ENCODE measurements at regions not wholly inside any gene's neighbourhood (a gene's known extent, or its start where the extent isn't known, plus 50 kb on each side); places are given as distances from the start of the nearest gene placed in this dataset.

DNA sequence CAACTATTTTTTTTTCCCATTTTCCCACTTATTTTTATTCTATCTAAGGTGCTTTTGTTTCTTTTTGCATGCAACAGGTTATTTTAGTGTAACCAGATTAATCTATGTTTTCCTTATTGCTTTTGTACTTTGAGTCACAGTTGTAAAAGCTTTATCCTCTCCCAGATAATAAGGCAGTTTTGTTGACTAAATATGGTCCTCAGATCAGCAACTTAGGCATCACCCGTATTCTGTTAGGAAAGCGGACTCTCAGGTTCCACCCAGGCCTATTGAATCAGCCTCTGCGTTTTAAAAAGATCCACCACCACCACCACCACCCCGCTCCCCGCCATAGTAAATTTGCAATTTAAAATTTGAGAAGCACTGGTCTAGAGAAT is 58.6 kb upstream of the USP9X start:
- no peaks in the 10 kb centered on the region for H4K20me1 ChIP-seq (ENCODE audit: control insufficient read depth, insufficient read depth, low read length, poor library complexity, severe bottlenecking)
- H2AFZ ChIP-seq (ENCODE audit: insufficient read depth, low read depth, low read length, poor library complexity, severe bottlenecking): no peak overlapping the region
- ChIA-PET POLR2A (no interaction called here), CTCF (no interaction called here)
- no peak overlapping the region for H3K4me3 ChIP-seq (ENCODE audit: control extremely low read depth in 1 of 5, extremely low read depth in 1 of 5, insufficient read depth in 1 of 5, low read depth in 2 of 5, low read length in 4 of 5)
- DNase-seq: no peak
- no peaks in the 10 kb centered on the region for H3K4me1 ChIP-seq (ENCODE audit: control insufficient read depth in 2 of 2, insufficient read depth in 2 of 2, low read length in 2 of 2)
- 100% methylated on average over 1 of the region's 5 CpGs for WGBS (ENCODE audit: insufficient coverage)
- H3K4me2 ChIP-seq (replicated peaks; ENCODE audit: low read depth, low read length, poor library complexity, severe bottlenecking): no peak overlapping the region
- ATAC-seq (ENCODE audit: low read depth): no peak
- H3K27me3 ChIP-seq (replicated peaks in 1 of 4; ENCODE audit: control extremely low read depth in 1 of 4, control insufficient read depth in 3 of 4, insufficient read depth in 4 of 4, low read length in 3 of 4): peaks cover 0 to 3% (median 0%) of the 10 kb centered on the region in 4 experiments
- no peaks in the 10 kb centered on the region for H3K36me3 ChIP-seq (replicated peaks in 1 of 2; ENCODE audit: control extremely low read depth in 1 of 2, control insufficient read depth in 1 of 2, extremely low read depth in 1 of 2, insufficient read depth in 2 of 2, low read length in 1 of 2)
- H3K27ac Mint-ChIP-seq: no peak overlapping the region
- H3K9me3 ChIP-seq (ENCODE audit: control extremely low read depth in 1 of 3, control insufficient read depth in 2 of 3, insufficient read depth in 1 of 3, low read length in 2 of 3): no peaks in the 10 kb centered on the region
- H3K9me3 Mint-ChIP-seq (ENCODE audit: insufficient read depth): no peaks in the 10 kb centered on the region
- no peak overlapping the region for H3K4me3 Mint-ChIP-seq
- H3K27me3 Mint-ChIP-seq: peaks cover 3% of the 10 kb centered on the region
- no peak overlapping the region for H3K27ac ChIP-seq (ENCODE audit: low read length in 2 of 2)
- H3K79me2 ChIP-seq (ENCODE audit: control insufficient read depth, insufficient read depth, low read length): no peaks in the 10 kb centered on the region
- H3K9ac ChIP-seq (ENCODE audit: low read length): no peak overlapping the region
- H3K4me1 Mint-ChIP-seq: no peaks in the 10 kb centered on the region
- TF ChIP-seq, protein P1, sequence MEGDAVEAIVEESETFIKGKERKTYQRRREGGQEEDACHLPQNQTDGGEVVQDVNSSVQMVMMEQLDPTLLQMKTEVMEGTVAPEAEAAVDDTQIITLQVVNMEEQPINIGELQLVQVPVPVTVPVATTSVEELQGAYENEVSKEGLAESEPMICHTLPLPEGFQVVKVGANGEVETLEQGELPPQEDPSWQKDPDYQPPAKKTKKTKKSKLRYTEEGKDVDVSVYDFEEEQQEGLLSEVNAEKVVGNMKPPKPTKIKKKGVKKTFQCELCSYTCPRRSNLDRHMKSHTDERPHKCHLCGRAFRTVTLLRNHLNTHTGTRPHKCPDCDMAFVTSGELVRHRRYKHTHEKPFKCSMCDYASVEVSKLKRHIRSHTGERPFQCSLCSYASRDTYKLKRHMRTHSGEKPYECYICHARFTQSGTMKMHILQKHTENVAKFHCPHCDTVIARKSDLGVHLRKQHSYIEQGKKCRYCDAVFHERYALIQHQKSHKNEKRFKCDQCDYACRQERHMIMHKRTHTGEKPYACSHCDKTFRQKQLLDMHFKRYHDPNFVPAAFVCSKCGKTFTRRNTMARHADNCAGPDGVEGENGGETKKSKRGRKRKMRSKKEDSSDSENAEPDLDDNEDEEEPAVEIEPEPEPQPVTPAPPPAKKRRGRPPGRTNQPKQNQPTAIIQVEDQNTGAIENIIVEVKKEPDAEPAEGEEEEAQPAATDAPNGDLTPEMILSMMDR (IDR thresholded peaks at IDR 0.05): no peak
- TF ChIP-seq EZH2 (IDR thresholded peaks at IDR 0.05; ENCODE audit: borderline replicate concordance, insufficient read depth, low read depth, low read length, poor library complexity, severe bottlenecking): no peak
- intact Hi-C loops (cut with micrococcal nuclease): no loop called here

DNA sequence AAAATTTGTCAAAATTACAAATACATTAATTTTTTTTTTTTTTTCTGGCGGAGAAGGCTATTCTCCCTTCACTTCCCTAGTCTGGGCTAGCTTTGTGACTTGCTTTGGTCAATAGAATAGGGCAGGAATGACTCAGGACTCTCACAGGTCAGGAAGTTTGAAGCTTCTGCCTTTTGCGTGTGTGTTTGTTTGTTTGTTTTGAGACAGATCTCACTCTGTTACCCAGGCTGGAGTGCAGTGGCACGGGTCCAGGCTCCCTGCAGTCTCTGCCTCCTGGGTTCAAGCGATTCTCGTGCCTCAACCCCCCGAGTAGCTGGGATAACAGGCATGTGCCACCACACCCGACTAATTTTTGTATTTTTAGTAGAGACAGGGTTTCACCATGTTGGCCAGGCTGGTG is 55.9 kb upstream of the USP9X start:
- Histone ChIP-seq H3K9me3 (ENCODE audit: control extremely low read depth in 1 of 3, control insufficient read depth in 2 of 3, insufficient read depth in 1 of 3, low read length in 2 of 3) (no peaks in the 10 kb centered on the region), H3K36me3 (replicated peaks in 1 of 2; ENCODE audit: control extremely low read depth in 1 of 2, control insufficient read depth in 1 of 2, extremely low read depth in 1 of 2, insufficient read depth in 2 of 2, low read length in 1 of 2) (no peaks in the 10 kb centered on the region), H3K79me2 (ENCODE audit: control insufficient read depth, insufficient read depth, low read length) (no peaks in the 10 kb centered on the region), H4K20me1 (ENCODE audit: control insufficient read depth, insufficient read depth, low read length, poor library complexity, severe bottlenecking) (no peaks in the 10 kb centered on the region), H3K4me1 (ENCODE audit: control insufficient read depth in 2 of 2, insufficient read depth in 2 of 2, low read length in 2 of 2) (no peaks in the 10 kb centered on the region), H3K27me3 (replicated peaks in 1 of 4; ENCODE audit: control extremely low read depth in 1 of 4, control insufficient read depth in 3 of 4, insufficient read depth in 4 of 4, low read length in 3 of 4) (peaks cover 0 to 3% (median 0%) of the 10 kb centered on the region in 4 experiments), H3K27ac (ENCODE audit: low read length in 2 of 2) (no peak overlapping the region), H3K4me3 (ENCODE audit: control extremely low read depth in 1 of 5, extremely low read depth in 1 of 5, insufficient read depth in 1 of 5, low read depth in 2 of 5, low read length in 4 of 5) (no peak overlapping the region), H3K4me2 (replicated peaks; ENCODE audit: low read depth, low read length, poor library complexity, severe bottlenecking) (no peak overlapping the region), H3K9ac (ENCODE audit: low read length) (no peak overlapping the region), H2AFZ (ENCODE audit: insufficient read depth, low read depth, low read length, poor library complexity, severe bottlenecking) (no peak overlapping the region)
- no peak for DNase-seq
- Mint-ChIP-seq H3K9me3 (ENCODE audit: insufficient read depth) (no peaks in the 10 kb centered on the region), H3K4me3 (no peak overlapping the region), H3K27me3 (peaks cover 3% of the 10 kb centered on the region), H3K4me1 (no peaks in the 10 kb centered on the region), H3K27ac (no peak overlapping the region)
- 71% methylated on average over 2 of the region's 7 CpGs for WGBS (ENCODE audit: insufficient coverage)
- ATAC-seq (ENCODE audit: low read depth): no peak
- ChIA-PET CTCF (no interaction called here), POLR2A (no interaction called here)
- intact Hi-C loops (cut with micrococcal nuclease): no loop called here
- no peak for TF ChIP-seq EZH2 (IDR thresholded peaks at IDR 0.05; ENCODE audit: borderline replicate concordance, insufficient read depth, low read depth, low read length, poor library complexity, severe bottlenecking)

Data from B cell (primary cell).